H9 (cell line): ENCODE measurements at regions not wholly inside any gene's neighbourhood (a gene's known extent, or its start where the extent isn't known, plus 50 kb on each side); places are given as distances from the start of the nearest gene placed in this dataset.

Experiments
- DNase-seq: peaks from one replicate; pipeline ENCODE4 v3.0.0-alpha.2; 2017
- H2AFZ ChIP-seq: one replicate; pipeline ENCODE4 v1.6.1; 2013; ENCODE audit warnings: mild to moderate bottlenecking, low read length, control low read depth, moderate library complexity
- H2AK5ac ChIP-seq: 2 replicates; pipeline ENCODE4 v1.6.1; 2013; ENCODE audit warnings: low read length, control low read depth, mixed read lengths; ENCODE audit not compliant: insufficient read length
- H2BK120ac ChIP-seq: one replicate; pipeline ENCODE4 v1.6.1; 2013; ENCODE audit warnings: low read depth, mild to moderate bottlenecking, low read length, control low read depth, inconsistent platforms; ENCODE audit not compliant: poor library complexity, severe bottlenecking
- H2BK12ac ChIP-seq: 2 replicates; pipeline ENCODE4 v1.6.1; 2013; ENCODE audit warnings: low read length, control low read depth, mixed read lengths, low read depth; ENCODE audit not compliant: insufficient read length
- H2BK15ac ChIP-seq: 2 replicates; pipeline ENCODE4 v1.6.1; 2013; ENCODE audit warnings: low read depth, low read length, control low read depth
- H2BK20ac ChIP-seq: one replicate; pipeline ENCODE4 v1.6.1; 2013; ENCODE audit warnings: low read depth, mild to moderate bottlenecking, low read length, control low read depth, inconsistent platforms; ENCODE audit not compliant: poor library complexity, severe bottlenecking
- H2BK5ac ChIP-seq: 2 replicates; pipeline ENCODE4 v1.6.1; 2013; ENCODE audit warnings: low read length, control low read depth, mixed read lengths; ENCODE audit not compliant: insufficient read length
- H3K14ac ChIP-seq: 2 replicates; pipeline ENCODE4 v1.6.1; 2013; ENCODE audit warnings: low read length, control low read depth; ENCODE audit not compliant: insufficient read depth
- H3K18ac ChIP-seq: 2 replicates; pipeline ENCODE4 v1.6.1; 2013; ENCODE audit warnings: low read depth, mild to moderate bottlenecking, mixed read lengths, low read length, control low read depth; ENCODE audit not compliant: insufficient read length
- H3K23ac ChIP-seq: 2 replicates; pipeline ENCODE4 v1.6.1; 2013; ENCODE audit warnings: low read length, control low read depth, mixed read lengths, low read depth; ENCODE audit not compliant: insufficient read length
- H3K23me2 ChIP-seq: 2 replicates; pipeline ENCODE4 v1.6.1; 2013; ENCODE audit warnings: low read depth, mild to moderate bottlenecking, mixed read lengths, low read length, control low read depth; ENCODE audit not compliant: insufficient read length, poor library complexity, severe bottlenecking
- H3K27ac ChIP-seq: 2 replicates; pipeline ENCODE4 v1.5.1; 2013; ENCODE audit warnings: low read length, control low read depth, mixed read lengths, low read depth; ENCODE audit not compliant: insufficient read length
- H3K27me3 ChIP-seq: 2 replicates; pipeline ENCODE4 v1.6.1; 2013; ENCODE audit warnings: low read length, control low read depth, inconsistent platforms; ENCODE audit not compliant: insufficient read depth
- H3K4ac ChIP-seq: 2 replicates; pipeline ENCODE4 v1.6.1; 2013; ENCODE audit warnings: low read depth, mild to moderate bottlenecking, control low read depth, inconsistent platforms, low read length, moderate library complexity
- H3K4me1 ChIP-seq: 2 replicates; pipeline ENCODE4 v1.6.1; 2013; ENCODE audit warnings: low read length, control low read depth, inconsistent platforms; ENCODE audit not compliant: insufficient read depth
- H3K4me2 ChIP-seq: 2 replicates; pipeline ENCODE4 v1.6.1; 2013; ENCODE audit warnings: low read length, control low read depth, mixed read lengths; ENCODE audit not compliant: insufficient read length, insufficient read depth
- H3K56ac ChIP-seq: 2 replicates; pipeline ENCODE4 v1.6.1; 2013; ENCODE audit warnings: low read depth, mild to moderate bottlenecking, mixed read lengths, low read length, control low read depth; ENCODE audit not compliant: insufficient read length
- H3K79me1 ChIP-seq: 2 replicates; pipeline ENCODE4 v1.6.1; 2013; ENCODE audit warnings: low read depth, mild to moderate bottlenecking, moderate library complexity, low read length, control low read depth, inconsistent platforms; ENCODE audit not compliant: insufficient read depth, poor library complexity, severe bottlenecking
- H3K79me2 ChIP-seq: 2 replicates; pipeline ENCODE4 v1.6.1; 2013; ENCODE audit warnings: low read length, control low read depth, inconsistent platforms; ENCODE audit not compliant: insufficient read depth
- H3K9ac ChIP-seq: 2 replicates; pipeline ENCODE4 v1.6.1; 2013; ENCODE audit warnings: low read length, control low read depth, mixed read lengths; ENCODE audit not compliant: insufficient read length; ENCODE audit errors: extremely low read depth
- H3K9me3 ChIP-seq: one replicate; pipeline ENCODE4 v1.6.1; 2013; ENCODE audit warnings: low read depth, low read length, inconsistent platforms; ENCODE audit not compliant: control insufficient read depth
- H3T11ph ChIP-seq: one replicate; pipeline ENCODE4 v1.6.1; 2013; ENCODE audit warnings: mild to moderate bottlenecking, low read length, control low read depth, inconsistent platforms
- H4K20me1 ChIP-seq: one replicate; pipeline ENCODE4 v1.6.1; 2013; ENCODE audit not compliant: control insufficient read depth, insufficient read length, insufficient read depth
- H4K5ac ChIP-seq: 2 replicates; pipeline ENCODE4 v1.6.1; 2013; ENCODE audit warnings: low read depth, mild to moderate bottlenecking, mixed read lengths, low read length, control low read depth; ENCODE audit not compliant: insufficient read length
- H4K8ac ChIP-seq: replicated peaks from 2 replicates; pipeline ENCODE4 v1.6.1; 2013; ENCODE audit warnings: low read length, control low read depth, mixed read lengths, low read depth; ENCODE audit not compliant: insufficient read length
- H4K91ac ChIP-seq: 2 replicates; pipeline ENCODE4 v1.6.1; 2013; ENCODE audit warnings: low read depth, mild to moderate bottlenecking, moderate library complexity, mixed read lengths, low read length, control low read depth; ENCODE audit not compliant: insufficient read length
- H3K27ac Mint-ChIP-seq, 3 experiments: 2 replicates in 2 of 3; 3 replicates in 1 of 3; pipeline ENCODE4 v1.8.0; 2020 to 2021; ENCODE audit warnings: mixed read lengths in 3 of 3, mild to moderate bottlenecking in 1 of 3, moderate library complexity in 1 of 3
- H3K27me3 Mint-ChIP-seq: 2 replicates; pipeline ENCODE4 v1.8.0; 2021; ENCODE audit warnings: low read depth, mild to moderate bottlenecking, moderate library complexity, mixed read lengths
- H3K36me3 Mint-ChIP-seq, 3 experiments: 2 replicates in 2 of 3; 3 replicates in 1 of 3; pipeline ENCODE4 v1.8.0; 2020 to 2021; ENCODE audit warnings: low read depth in 3 of 3, mixed read lengths in 3 of 3; ENCODE audit not compliant: insufficient read depth in 1 of 3
- H3K4me1 Mint-ChIP-seq, 2 experiments: 2 replicates each; pipeline ENCODE4 v1.8.0; 2020; ENCODE audit warnings: mixed read lengths in 2 of 2
- H3K4me3 Mint-ChIP-seq, 2 experiments: 2 replicates in 1 of 2; 3 replicates in 1 of 2; pipeline ENCODE4 v1.8.0; 2020 to 2021; ENCODE audit warnings: mild to moderate bottlenecking in 2 of 2, mixed read lengths in 2 of 2, moderate library complexity in 1 of 2
- H3K9me3 Mint-ChIP-seq, 2 experiments: 2 replicates in 1 of 2; 3 replicates in 1 of 2; pipeline ENCODE4 v1.8.0; 2020; ENCODE audit warnings: mild to moderate bottlenecking in 2 of 2, mixed read lengths in 2 of 2, moderate library complexity in 1 of 2
- WGBS: extraction: QIAGEN DNeasy Blood & Tissue Kit; methylation state at CpG from one replicate; pipeline ENCODE4 v1.1.7; 2013; ENCODE audit warnings: missing lambda C conversion rate, low lambda C conversion rate, mixed read lengths; ENCODE audit not compliant: insufficient read length; ENCODE audit errors: extremely low coverage; 5-methylcytosine and 5-hydroxymethylcytosine counted together
- TF ChIP-seq, protein P1 (sequence below): fragments of 200-600 bp; sonication (generic); conservative IDR thresholded peaks from 3 replicates; pipeline ENCODE4 v1.8.0; 2021; ENCODE audit warnings: antibody characterized with exemption, mild to moderate bottlenecking

DNA sequence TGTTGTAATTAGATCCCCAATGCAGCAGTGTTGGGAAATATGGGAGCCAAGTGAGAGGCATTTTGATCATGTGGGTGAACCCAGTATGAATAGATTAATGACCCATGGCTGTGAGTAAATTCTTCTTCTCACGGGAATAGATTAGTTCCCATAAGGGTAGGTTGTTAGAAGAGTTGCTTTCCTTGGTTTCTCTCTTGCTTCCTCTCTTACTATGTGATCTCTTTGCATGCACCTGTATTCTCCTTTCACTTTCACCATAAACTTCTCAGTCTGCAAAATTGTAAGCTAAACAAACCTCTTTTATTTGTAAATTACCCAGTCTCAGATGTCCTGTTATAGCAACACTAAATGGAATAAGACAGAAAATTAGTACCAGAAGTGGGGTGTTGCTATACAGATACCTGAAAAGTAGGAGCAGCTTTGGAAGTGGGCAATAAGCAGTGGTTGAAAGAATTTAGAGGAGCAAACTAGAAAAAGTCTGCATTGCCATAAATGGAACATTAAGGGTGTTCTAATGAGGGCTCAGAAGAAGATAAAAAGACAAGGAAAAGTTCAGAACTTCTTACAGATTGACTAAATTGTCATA, 1090.0 kb upstream of the ARRDC3 start:
- H2AK5ac ChIP-seq: no peak overlapping the region
- WGBS: no CpG with 5 or more reads among the region's 1 CpG
- H2BK120ac ChIP-seq: no peak overlapping the region
- no peak overlapping the region for H3K18ac ChIP-seq
- H3T11ph ChIP-seq: no peak overlapping the region
- peaks cover 12 to 14% of the 10 kb centered on the region in 2 experiments for H3K9me3 Mint-ChIP-seq
- H3K4me1 Mint-ChIP-seq: peaks cover 0 to 3% of the 10 kb centered on the region in 2 experiments; a peak in 2 of 4 replicates
- no peak for DNase-seq
- H3K36me3 Mint-ChIP-seq: peaks cover 2 to 9% (median 8%) of the 10 kb centered on the region in 3 experiments; a peak in 5 of 7 replicates
- no peak overlapping the region for H3K14ac ChIP-seq
- H3K27me3 Mint-ChIP-seq: no peaks in the 10 kb centered on the region
- H3K27ac ChIP-seq: no peak overlapping the region
- H2BK5ac ChIP-seq: no peak overlapping the region
- H3K9ac ChIP-seq: no peak overlapping the region
- H3K79me1 ChIP-seq: no peaks in the 10 kb centered on the region
- H3K27ac Mint-ChIP-seq: no peak overlapping the region
- H4K8ac ChIP-seq: no peak overlapping the region
- TF ChIP-seq, protein P1, sequence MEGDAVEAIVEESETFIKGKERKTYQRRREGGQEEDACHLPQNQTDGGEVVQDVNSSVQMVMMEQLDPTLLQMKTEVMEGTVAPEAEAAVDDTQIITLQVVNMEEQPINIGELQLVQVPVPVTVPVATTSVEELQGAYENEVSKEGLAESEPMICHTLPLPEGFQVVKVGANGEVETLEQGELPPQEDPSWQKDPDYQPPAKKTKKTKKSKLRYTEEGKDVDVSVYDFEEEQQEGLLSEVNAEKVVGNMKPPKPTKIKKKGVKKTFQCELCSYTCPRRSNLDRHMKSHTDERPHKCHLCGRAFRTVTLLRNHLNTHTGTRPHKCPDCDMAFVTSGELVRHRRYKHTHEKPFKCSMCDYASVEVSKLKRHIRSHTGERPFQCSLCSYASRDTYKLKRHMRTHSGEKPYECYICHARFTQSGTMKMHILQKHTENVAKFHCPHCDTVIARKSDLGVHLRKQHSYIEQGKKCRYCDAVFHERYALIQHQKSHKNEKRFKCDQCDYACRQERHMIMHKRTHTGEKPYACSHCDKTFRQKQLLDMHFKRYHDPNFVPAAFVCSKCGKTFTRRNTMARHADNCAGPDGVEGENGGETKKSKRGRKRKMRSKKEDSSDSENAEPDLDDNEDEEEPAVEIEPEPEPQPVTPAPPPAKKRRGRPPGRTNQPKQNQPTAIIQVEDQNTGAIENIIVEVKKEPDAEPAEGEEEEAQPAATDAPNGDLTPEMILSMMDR: no peak
- H3K4me2 ChIP-seq: no peak overlapping the region
- no peak overlapping the region for H3K23ac ChIP-seq
- H2BK20ac ChIP-seq: no peak overlapping the region
- H2AFZ ChIP-seq: no peak overlapping the region
- no peaks in the 10 kb centered on the region for H3K79me2 ChIP-seq
- no peaks in the 10 kb centered on the region for H3K23me2 ChIP-seq
- no peak overlapping the region for H3K4ac ChIP-seq
- no peak overlapping the region for H3K56ac ChIP-seq
- no peaks in the 10 kb centered on the region for H3K27me3 ChIP-seq
- H4K91ac ChIP-seq: no peak overlapping the region
- no peak overlapping the region for H2BK12ac ChIP-seq
- H3K4me1 ChIP-seq: no peaks in the 10 kb centered on the region
- H3K9me3 ChIP-seq: no peaks in the 10 kb centered on the region
- no peak overlapping the region for H2BK15ac ChIP-seq
- H3K4me3 Mint-ChIP-seq: no peak overlapping the region
- no peaks in the 10 kb centered on the region for H4K20me1 ChIP-seq
- no peak overlapping the region for H4K5ac ChIP-seq
